HEK293T (cell line): ENCODE measurements at regions not wholly inside any gene's neighbourhood (a gene's known extent, or its start where the extent isn't known, plus 50 kb on each side); places are given as distances from the start of the nearest gene placed in this dataset.

Experiments
- CTCF ChIA-PET: fragments of 350-600 bp; formaldehyde crosslinking; extraction: SDS; loops from one replicate; lab custom pipeline; 2021; ENCODE audit warnings: antibody characterized with exemption, inconsistent platforms; lab: Yijun Ruan, JAX
- POLR2A ChIA-PET: fragments of 350-600 bp; formaldehyde crosslinking; extraction: SDS; loops from one replicate; lab custom pipeline; 2020; ENCODE audit warnings: antibody characterized with exemption, inconsistent platforms; lab: Yijun Ruan, JAX
- DNase-seq: peaks from one replicate; pipeline ENCODE4 v3.0.0; 2012; ENCODE audit warnings: mixed read lengths; ENCODE audit errors: extremely low spot score
- ARNT ChIP-seq: fragments of 450-650 bp; IDR thresholded peaks from 2 replicates; pipeline ENCODE4 v1.6.1; 2017; ENCODE audit warnings: mild to moderate bottlenecking
- BHLHE40 ChIP-seq: fragments of 450-650 bp; IDR thresholded peaks from 2 replicates; pipeline ENCODE4 v1.6.1; 2016; ENCODE audit warnings: mild to moderate bottlenecking, moderate library complexity, borderline replicate concordance
- CTBP1 ChIP-seq: fragments of 450-650 bp; IDR thresholded peaks from 2 replicates; pipeline ENCODE4 v1.6.1; 2016; ENCODE audit warnings: borderline replicate concordance
- ELF4 ChIP-seq: fragments of 450-650 bp; IDR thresholded peaks from 2 replicates; pipeline ENCODE4 v1.6.1; 2017; ENCODE audit warnings: antibody characterized with exemption
- FOXA1 ChIP-seq: fragments of 450-650 bp; IDR thresholded peaks from 2 replicates; pipeline ENCODE4 v1.6.1; 2016; ENCODE audit warnings: mild to moderate bottlenecking
- FOXK2 ChIP-seq: fragments of 450-650 bp; IDR thresholded peaks from 2 replicates; pipeline ENCODE4 v1.6.1; 2016; ENCODE audit warnings: mild to moderate bottlenecking
- FOXM1 ChIP-seq: fragments of 450-650 bp; IDR thresholded peaks from 2 replicates; pipeline ENCODE4 v1.6.1; 2017; ENCODE audit warnings: mild to moderate bottlenecking, borderline replicate concordance
- HDGF ChIP-seq: fragments of 450-650 bp; IDR thresholded peaks from 2 replicates; pipeline ENCODE4 v1.6.1; 2017; ENCODE audit warnings: antibody characterized with exemption, borderline replicate concordance
- L3MBTL2 ChIP-seq: fragments of 450-650 bp; conservative IDR thresholded peaks from 2 replicates; pipeline ENCODE4 v1.6.1; 2016; ENCODE audit warnings: mild to moderate bottlenecking
- LEF1 ChIP-seq: fragments of 450-650 bp; IDR thresholded peaks from 2 replicates; pipeline ENCODE4 v1.6.1; 2017; ENCODE audit warnings: mild to moderate bottlenecking, borderline replicate concordance
- NFRKB ChIP-seq: fragments of 450-650 bp; IDR thresholded peaks from 2 replicates; pipeline ENCODE4 v1.6.1; 2016; ENCODE audit warnings: mild to moderate bottlenecking, moderate library complexity
- PKNOX1 ChIP-seq: fragments of 450-650 bp; IDR thresholded peaks from 2 replicates; pipeline ENCODE4 v1.6.1; 2016
- SP1 ChIP-seq: fragments of 450-650 bp; IDR thresholded peaks from 2 replicates; pipeline ENCODE4 v1.6.1; 2017
- SUZ12 ChIP-seq: fragments of 450-650 bp; IDR thresholded peaks from 2 replicates; pipeline ENCODE4 v1.6.1; 2016; ENCODE audit warnings: mild to moderate bottlenecking
- TARDBP ChIP-seq: fragments of 450-650 bp; IDR thresholded peaks from 2 replicates; pipeline ENCODE4 v1.6.1; 2016
- ZNF384 ChIP-seq: fragments of 450-650 bp; IDR thresholded peaks from 2 replicates; pipeline ENCODE4 v1.6.1; 2016

- TF ChIP-seq SUZ12 (no peak), PKNOX1 (no peak), HDGF (no peak), FOXK2 (no peak), FOXA1 (no peak), FOXM1 (no peak), ELF4 (no peak), SP1 (no peak), LEF1 (no peak), TARDBP (no peak), NFRKB (no peak), CTBP1 (no peak), L3MBTL2 (no peak), BHLHE40 (no peak), ARNT (no peak), ZNF384 (no peak)
- CTCF ChIA-PET, result no interaction called here
- no peak for DNase-seq
- POLR2A ChIA-PET, result no interaction called here
Observed at GRCh38 chr4:45410701-45411210, 684.4 kb upstream of the GNPDA2 start.

- POLR2A ChIA-PET, result no interaction called here
- no peak for TF ChIP-seq ELF4
- no peak for TF ChIP-seq TARDBP
- no peak for TF ChIP-seq FOXA1
- TF ChIP-seq LEF1, result no peak
- no peak for TF ChIP-seq SP1
- no peak for TF ChIP-seq SUZ12
- CTCF ChIA-PET, result no interaction called here
- DNase-seq, result no peak
Observed at GRCh38 chr4:45409536-45409935, 683.2 kb upstream of the GNPDA2 start.

GRCh38 chr4:45408996-45409395, 682.6 kb upstream of the GNPDA2 start:
- ChIA-PET POLR2A (no interaction called here), CTCF (no interaction called here)
- DNase-seq, result no peak
- no peak for TF ChIP-seq ELF4
- no peak for TF ChIP-seq TARDBP
- TF ChIP-seq CTBP1, result no peak
- no peak for TF ChIP-seq HDGF
- TF ChIP-seq SP1, result no peak
- TF ChIP-seq NFRKB, result no peak
- TF ChIP-seq FOXA1, result no peak
- TF ChIP-seq PKNOX1, result no peak
- no peak for TF ChIP-seq FOXK2
- no peak for TF ChIP-seq FOXM1
- TF ChIP-seq L3MBTL2, result no peak
- TF ChIP-seq ZNF384, result no peak
- no peak for TF ChIP-seq BHLHE40
- TF ChIP-seq SUZ12, result no peak
- no peak for TF ChIP-seq LEF1
- TF ChIP-seq ARNT, result no peak

GRCh38 chr4:45399116-45399515, 672.8 kb upstream of the GNPDA2 start:
- no peak for DNase-seq
- ChIA-PET POLR2A (no interaction called here), CTCF (no interaction called here)
- TF ChIP-seq LEF1 (no peak), NFRKB (no peak), HDGF (no peak), CTBP1 (no peak), FOXM1 (no peak), SP1 (no peak), PKNOX1 (no peak), BHLHE40 (no peak), FOXK2 (no peak), L3MBTL2 (no peak), SUZ12 (no peak), ARNT (no peak), ZNF384 (no peak), FOXA1 (no peak), TARDBP (no peak), ELF4 (no peak)

- ChIA-PET CTCF (no interaction called here), POLR2A (no interaction called here)
- no peak for DNase-seq
- TF ChIP-seq ELF4 (no peak), FOXM1 (no peak), BHLHE40 (no peak), SUZ12 (no peak), PKNOX1 (no peak), ARNT (no peak), LEF1 (no peak), L3MBTL2 (no peak), ZNF384 (no peak), CTBP1 (no peak), NFRKB (no peak), SP1 (no peak), TARDBP (no peak), FOXK2 (no peak), FOXA1 (no peak), HDGF (no peak)
Observed at GRCh38 chr4:45385306-45385705, 659.0 kb upstream of the GNPDA2 start.
